Activated CD4-positive, alpha-beta T cell treated with anti-CD3 and anti-CD28 coated beads, Interleukin-2, Interleukin-6, amounts not matched to agents 100 ng/mL and 50 ng/mL, durations not matched to agents 16 hours and 8 hours (primary cell): ENCODE measurements at regions not wholly inside any gene's neighbourhood (a gene's known extent, or its start where the extent isn't known, plus 50 kb on each side); places are given as distances from the start of the nearest gene placed in this dataset.
"Not testable (repeated sequence)": the region's sequence is repeated elsewhere in the genome, so short reads cannot be mapped to it uniquely, and the experiment has no call there.

Source experiments
- DNase-seq: peaks from one replicate; pipeline ENCODE4 v3.0.0-alpha.2; 2020

- DNase-seq: no peak
Observed at GRCh38 chr11:15667127-15667725, 552.5 kb downstream of the INSC start.

GRCh38 chr11:15668718-15669117 is 554.0 kb downstream of the INSC start:
- no peak for DNase-seq

GRCh38 chr11:15670520-15671070 is 555.9 kb downstream of the INSC start:
- DNase-seq: no peak

GRCh38 chr11:15671216-15671615 is 556.5 kb downstream of the INSC start:
- DNase-seq: no peak

GRCh38 chr11:15672825-15673224 is 558.1 kb downstream of the INSC start:
- no peak for DNase-seq

- no peak for DNase-seq
Observed at GRCh38 chr11:15673408-15673831, 558.7 kb downstream of the INSC start.

GRCh38 chr11:15674756-15675155 is 560.0 kb downstream of the INSC start:
- no peak for DNase-seq

- DNase-seq: no peak
Observed at GRCh38 chr11:15675683-15676082, 561.0 kb downstream of the INSC start.

GRCh38 chr11:15677181-15677580 is 562.5 kb downstream of the INSC start:
- no peak for DNase-seq

GRCh38 chr11:15683528-15683927 is 568.8 kb downstream of the INSC start:
- no peak for DNase-seq

GRCh38 chr11:15685306-15685705 is 570.6 kb downstream of the INSC start:
- DNase-seq: no peak

GRCh38 chr11:15686259-15686658 is 571.5 kb downstream of the INSC start:
- DNase-seq: not testable (repeated sequence)

GRCh38 chr11:15687342-15687741 is 572.6 kb downstream of the INSC start:
- DNase-seq: no peak

- no peak for DNase-seq
Observed at GRCh38 chr11:15688351-15688792, 573.6 kb downstream of the INSC start.

GRCh38 chr11:15690320-15690719 is 575.6 kb downstream of the INSC start:
- DNase-seq: no peak

- DNase-seq: no peak
Observed at GRCh38 chr11:15692739-15693138, 578.0 kb downstream of the INSC start.

- DNase-seq: no peak
Observed at GRCh38 chr11:15695096-15695721, 580.5 kb downstream of the INSC start.

- DNase-seq: no peak
Observed at GRCh38 chr11:15696069-15696468, 581.3 kb downstream of the INSC start.

- no peak for DNase-seq
Observed at GRCh38 chr11:15697437-15698236, 582.9 kb downstream of the INSC start.

GRCh38 chr11:15698855-15699254 is 584.1 kb downstream of the INSC start:
- no peak for DNase-seq

GRCh38 chr11:15699978-15700377 is 585.3 kb downstream of the INSC start:
- no peak for DNase-seq

GRCh38 chr11:15700456-15700855 is 585.7 kb downstream of the INSC start:
- DNase-seq: no peak

GRCh38 chr11:15704064-15704463 is 589.3 kb downstream of the INSC start:
- no peak for DNase-seq

GRCh38 chr11:15704556-15704955 is 589.8 kb downstream of the INSC start:
- no peak for DNase-seq
